BE2C (cell line): ENCODE measurements at regions not wholly inside any gene's neighbourhood (a gene's known extent, or its start where the extent isn't known, plus 50 kb on each side); places are given as distances from the start of the nearest gene placed in this dataset.
A peak's percentile ranks its signal among the peaks of the same experiment; 100 is the strongest.

Experiments used
- DNase-seq: peaks from one replicate; pipeline ENCODE4 v3.0.0-alpha.2; 2020
- H3K27me3 ChIP-seq: fragments of 250-450 bp; sonication (Bioruptor Pico); 2 replicates; pipeline ENCODE4 v1.5.1; 2020; ENCODE audit warnings: mild to moderate bottlenecking
- H3K36me3 ChIP-seq: fragments of 250-450 bp; sonication (Bioruptor Pico); 2 replicates; pipeline ENCODE4 v1.5.1; 2020; ENCODE audit warnings: mild to moderate bottlenecking
- H3K4me1 ChIP-seq: fragments of 250-450 bp; sonication (Bioruptor Pico); 2 replicates; pipeline ENCODE4 v1.5.1; 2020
- H3K4me3 ChIP-seq: 2 replicates; pipeline ENCODE4 v1.5.1; 2011; ENCODE audit warnings: low read depth, low read length
- H3K9me3 ChIP-seq: fragments of 250-450 bp; sonication (Bioruptor Pico); 2 replicates; pipeline ENCODE4 v1.5.1; 2020
- CTCF ChIP-seq: IDR thresholded peaks from 2 replicates; pipeline ENCODE4 v1.5.1; 2012; ENCODE audit warnings: mild to moderate bottlenecking, low read depth, low read length

GRCh38 chr4:120293341-120293740, 226.7 kb upstream of the MAD2L1 start:
- no peak for DNase-seq

GRCh38 chr4:120291541-120291940, 224.9 kb upstream of the MAD2L1 start:
- Histone ChIP-seq H3K4me3 (no peak overlapping the region), H3K4me1 (no peaks in the 10 kb centered on the region), H3K27me3 (no peaks in the 10 kb centered on the region), H3K9me3 (no peaks in the 10 kb centered on the region), H3K36me3 (no peaks in the 10 kb centered on the region)
- no peak for DNase-seq
- TF ChIP-seq CTCF: no peak

More at GRCh38 chr4:120293341-120293740, 226.7 kb upstream of the MAD2L1 start:
- Histone ChIP-seq H3K4me1 (no peaks in the 10 kb centered on the region), H3K9me3 (no peaks in the 10 kb centered on the region), H3K4me3 (no peak overlapping the region), H3K27me3 (no peaks in the 10 kb centered on the region), H3K36me3 (no peaks in the 10 kb centered on the region)
- TF ChIP-seq CTCF: no peak

GRCh38 chr4:120290553-120290952, 223.9 kb upstream of the MAD2L1 start:
- Histone ChIP-seq H3K36me3 (no peaks in the 10 kb centered on the region), H3K4me1 (no peaks in the 10 kb centered on the region), H3K27me3 (no peaks in the 10 kb centered on the region), H3K9me3 (no peaks in the 10 kb centered on the region), H3K4me3 (no peak overlapping the region)
- no peak for TF ChIP-seq CTCF
- DNase-seq: no peak

- TF ChIP-seq CTCF: peak; percentile 32
- no peaks in the 10 kb centered on the region for H3K36me3 ChIP-seq
- H3K4me1 ChIP-seq: no peaks in the 10 kb centered on the region
- no peak overlapping the region for H3K4me3 ChIP-seq
- no peak for DNase-seq
- H3K9me3 ChIP-seq: no peaks in the 10 kb centered on the region
- H3K27me3 ChIP-seq: no peaks in the 10 kb centered on the region
Measured at GRCh38 chr4:120286813-120287212, 220.2 kb upstream of the MAD2L1 start.

GRCh38 chr4:120281581-120281980, 214.9 kb upstream of the MAD2L1 start:
- no peak overlapping the region for H3K4me3 ChIP-seq
- no peaks in the 10 kb centered on the region for H3K36me3 ChIP-seq
- no peak for DNase-seq
- H3K4me1 ChIP-seq: no peaks in the 10 kb centered on the region
- TF ChIP-seq CTCF: no peak
- no peaks in the 10 kb centered on the region for H3K27me3 ChIP-seq
- no peaks in the 10 kb centered on the region for H3K9me3 ChIP-seq

GRCh38 chr4:120277391-120277790, 210.7 kb upstream of the MAD2L1 start:
- H3K9me3 ChIP-seq: no peaks in the 10 kb centered on the region
- DNase-seq: no peak
- no peaks in the 10 kb centered on the region for H3K27me3 ChIP-seq
- H3K4me1 ChIP-seq: no peaks in the 10 kb centered on the region
- no peak overlapping the region for H3K4me3 ChIP-seq
- H3K36me3 ChIP-seq: no peaks in the 10 kb centered on the region
- TF ChIP-seq CTCF: no peak
